GM12872 (cell line): ENCODE measurements at regions not wholly inside any gene's neighbourhood (a gene's known extent, or its start where the extent isn't known, plus 50 kb on each side); places are given as distances from the start of the nearest gene placed in this dataset.

Experiments
- TF ChIP-seq, protein P1 (sequence below): IDR thresholded peaks from 3 replicates; pipeline ENCODE4 v1.5.1; 2011; ENCODE audit warnings: low read depth, mild to moderate bottlenecking, low read length, moderate library complexity; ENCODE audit not compliant: insufficient read depth

DNA sequence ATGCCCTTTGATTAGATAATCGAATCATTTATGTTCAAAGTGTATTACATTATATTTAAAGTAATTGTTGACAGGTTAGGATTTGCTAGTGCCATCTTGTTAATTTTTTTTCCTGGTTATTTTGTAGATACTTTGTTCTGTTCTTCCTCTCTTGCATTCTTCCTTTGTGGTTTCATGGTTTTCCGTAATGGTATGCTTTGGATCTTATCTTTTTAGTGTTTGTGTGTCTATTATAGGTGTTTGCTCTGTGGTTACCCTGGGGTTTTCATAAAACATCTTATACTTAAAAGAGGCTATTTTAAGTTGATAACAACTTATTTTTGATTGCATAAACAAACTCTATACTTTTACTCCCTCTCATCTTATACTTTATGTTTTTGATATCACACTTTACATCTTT is 108.2 kb upstream of the SRD5A3 start:
- TF ChIP-seq, protein P1, sequence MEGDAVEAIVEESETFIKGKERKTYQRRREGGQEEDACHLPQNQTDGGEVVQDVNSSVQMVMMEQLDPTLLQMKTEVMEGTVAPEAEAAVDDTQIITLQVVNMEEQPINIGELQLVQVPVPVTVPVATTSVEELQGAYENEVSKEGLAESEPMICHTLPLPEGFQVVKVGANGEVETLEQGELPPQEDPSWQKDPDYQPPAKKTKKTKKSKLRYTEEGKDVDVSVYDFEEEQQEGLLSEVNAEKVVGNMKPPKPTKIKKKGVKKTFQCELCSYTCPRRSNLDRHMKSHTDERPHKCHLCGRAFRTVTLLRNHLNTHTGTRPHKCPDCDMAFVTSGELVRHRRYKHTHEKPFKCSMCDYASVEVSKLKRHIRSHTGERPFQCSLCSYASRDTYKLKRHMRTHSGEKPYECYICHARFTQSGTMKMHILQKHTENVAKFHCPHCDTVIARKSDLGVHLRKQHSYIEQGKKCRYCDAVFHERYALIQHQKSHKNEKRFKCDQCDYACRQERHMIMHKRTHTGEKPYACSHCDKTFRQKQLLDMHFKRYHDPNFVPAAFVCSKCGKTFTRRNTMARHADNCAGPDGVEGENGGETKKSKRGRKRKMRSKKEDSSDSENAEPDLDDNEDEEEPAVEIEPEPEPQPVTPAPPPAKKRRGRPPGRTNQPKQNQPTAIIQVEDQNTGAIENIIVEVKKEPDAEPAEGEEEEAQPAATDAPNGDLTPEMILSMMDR = no peak

DNA sequence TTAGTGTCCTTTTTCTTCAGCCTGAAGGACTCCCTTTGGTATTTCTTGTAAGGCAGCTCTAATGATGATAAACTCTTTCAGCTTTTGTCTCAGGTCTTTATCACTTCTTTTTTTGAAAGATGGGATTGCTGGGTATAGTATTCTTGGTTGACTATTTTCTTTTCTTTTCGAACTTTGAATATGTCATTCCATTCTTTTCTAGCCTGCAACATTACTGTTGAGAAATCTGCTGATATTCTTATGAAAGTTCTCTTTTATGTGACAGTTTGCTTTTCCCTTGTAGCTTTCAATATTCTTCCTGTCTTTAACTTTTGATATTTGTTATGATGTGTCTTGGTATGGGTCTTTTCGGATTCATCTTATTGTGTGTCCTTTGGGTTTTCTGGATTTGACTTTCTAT is 107.6 kb upstream of the SRD5A3 start:
- TF ChIP-seq, protein P1 = no peak

DNA sequence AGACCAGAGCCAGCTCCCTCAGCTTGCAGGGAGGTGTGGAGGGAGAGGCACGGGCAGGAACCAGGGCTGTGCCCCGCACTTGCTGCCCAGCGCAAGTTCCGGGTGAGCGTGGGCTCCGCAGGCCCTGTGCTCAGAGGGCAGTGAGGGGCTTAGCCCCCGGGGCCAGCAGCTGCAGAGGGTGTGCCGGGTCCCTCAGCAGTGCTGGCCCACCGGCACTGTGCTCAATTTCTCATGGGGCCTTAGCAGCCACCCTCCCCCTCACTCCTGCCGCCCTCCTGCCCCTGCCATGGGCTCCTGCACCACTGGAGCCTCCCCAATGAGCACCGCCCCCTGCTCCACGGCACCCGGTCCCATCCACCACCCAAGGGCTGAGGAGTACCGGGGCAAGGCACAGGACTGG is 104.6 kb upstream of the SRD5A3 start:
- TF ChIP-seq, protein P1 = no peak

DNA sequence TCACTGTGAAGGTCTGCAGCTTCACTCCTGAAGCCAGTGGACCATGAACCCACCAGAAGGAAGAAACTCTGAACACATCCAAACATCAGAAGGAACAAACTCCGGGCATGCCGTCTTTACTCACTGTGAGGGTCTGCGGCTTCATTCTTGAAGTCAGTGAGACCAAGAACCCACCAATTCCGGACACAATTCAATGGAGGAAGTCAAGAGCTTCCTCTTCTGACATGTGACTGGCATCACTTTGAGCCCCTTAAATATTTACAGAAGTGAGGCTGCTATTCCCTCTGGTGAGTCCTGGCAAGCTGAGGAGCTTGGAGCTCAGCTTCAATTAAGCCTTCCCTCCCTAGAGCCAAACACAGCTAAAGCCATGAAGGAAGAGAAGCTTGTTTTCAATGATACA is 103.5 kb upstream of the SRD5A3 start:
- TF ChIP-seq, protein P1 = no peak

DNA sequence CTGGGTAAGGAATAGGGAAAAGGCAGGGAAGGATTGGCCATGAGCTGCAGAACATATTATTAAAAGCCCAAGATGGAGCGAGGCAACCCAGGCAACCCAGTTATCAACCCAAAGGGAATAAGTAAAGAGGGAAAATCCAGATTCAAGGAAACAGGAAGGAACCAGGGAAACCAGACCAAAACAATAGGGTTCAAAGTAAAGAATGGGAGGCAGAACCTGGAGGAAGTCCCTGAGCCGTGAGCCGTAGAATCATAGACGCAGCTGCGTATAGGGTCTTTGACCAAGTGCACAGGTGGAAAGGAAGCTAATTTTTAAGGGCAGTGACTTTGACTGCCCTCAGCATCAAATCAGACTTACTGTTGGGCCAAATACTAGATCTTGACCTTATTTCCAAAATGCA is 98.5 kb upstream of the SRD5A3 start:
- TF ChIP-seq, protein P1 = no peak

DNA sequence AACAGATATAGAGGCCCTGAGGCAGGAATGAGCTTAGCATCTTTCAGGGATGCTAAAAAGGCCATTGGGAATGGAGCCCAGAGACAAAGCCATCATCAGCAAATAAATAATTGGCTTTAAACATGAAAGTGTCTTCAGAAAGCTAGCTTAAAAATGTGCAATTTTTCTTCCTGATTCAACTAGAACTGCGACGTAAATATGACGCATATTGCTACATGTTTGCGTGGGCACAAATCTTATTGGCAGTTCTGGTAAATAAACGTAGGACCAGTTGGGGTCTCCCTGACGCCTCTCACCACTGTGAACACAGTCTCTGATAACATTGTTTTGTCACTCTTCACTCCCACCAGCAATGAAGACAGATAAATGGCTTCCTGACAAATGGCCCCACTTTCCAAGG is 97.3 kb upstream of the SRD5A3 start:
- TF ChIP-seq, protein P1 = no peak

DNA sequence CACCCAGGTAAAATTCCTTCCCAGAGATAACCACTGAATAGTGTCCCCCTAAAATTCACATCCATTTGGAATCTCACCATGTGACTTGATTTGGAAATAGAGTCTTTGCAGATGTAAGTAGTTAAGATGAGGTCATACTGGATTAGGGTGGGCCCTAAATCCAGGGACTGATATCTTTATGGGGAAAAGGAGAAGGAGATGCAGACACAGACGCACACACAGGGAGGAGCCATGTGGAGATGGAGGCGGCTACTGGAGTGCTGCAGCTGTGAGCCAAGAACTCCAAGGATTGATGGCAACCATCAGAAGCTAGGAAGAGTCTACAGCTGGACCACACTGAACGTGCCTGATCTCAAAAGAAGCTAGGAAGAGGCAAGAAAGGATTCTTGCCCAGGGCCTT is 96.6 kb upstream of the SRD5A3 start:
- TF ChIP-seq, protein P1 = no peak

DNA sequence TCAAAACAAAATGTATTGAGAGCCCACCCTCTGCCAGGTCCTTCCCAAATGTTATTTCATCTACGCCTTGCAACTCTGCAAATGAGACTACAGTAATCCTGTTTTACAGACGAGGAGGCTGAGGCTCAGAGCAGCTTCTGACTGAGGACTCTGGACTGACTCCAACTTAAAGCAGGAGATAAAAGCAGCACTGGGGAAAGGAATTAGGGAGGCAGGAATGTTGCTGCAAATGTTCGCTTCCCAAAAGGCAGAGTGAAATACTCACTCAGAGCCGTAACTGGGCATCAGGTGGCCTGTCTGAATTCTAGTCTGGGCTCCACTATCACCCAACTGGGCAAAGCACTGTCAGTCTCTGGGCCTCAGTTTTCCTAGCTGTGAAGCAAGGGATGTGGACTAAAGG is 94.7 kb upstream of the SRD5A3 start:
- TF ChIP-seq, protein P1 = no peak
